DMS79 treated with DMSO at 0.1 percent for 48 hours (cell line): ENCODE measurements at regions not wholly inside any gene's neighbourhood (a gene's known extent, or its start where the extent isn't known, plus 50 kb on each side); places are given as distances from the start of the nearest gene placed in this dataset.

Experiments
- DNase-seq: peaks from one replicate; lab custom pipeline; 2025; lab: John Stamatoyannopoulos, UW

GRCh38 chr12:126385785-126386184 is 1320.5 kb downstream of the AACS start:
- DNase-seq, result no peak

- DNase-seq, result no peak
These were observed 1324.1 kb downstream of the AACS start for GRCh38 chr12:126389220-126389841.

GRCh38 chr12:126389961-126390360 is 1324.7 kb downstream of the AACS start:
- no peak for DNase-seq

GRCh38 chr12:126390969-126391566 is 1325.8 kb downstream of the AACS start:
- DNase-seq, result no peak

- no peak for DNase-seq
These were observed 1331.3 kb downstream of the AACS start for GRCh38 chr12:126396536-126396935.

- DNase-seq, result no peak
These were observed 1331.9 kb downstream of the AACS start for GRCh38 chr12:126397071-126397581.

- no peak for DNase-seq
These were observed 1332.4 kb downstream of the AACS start for GRCh38 chr12:126397660-126398059.

GRCh38 chr12:126400831-126401230 is 1335.6 kb downstream of the AACS start:
- DNase-seq, result no peak

GRCh38 chr12:126404293-126404881 is 1339.2 kb downstream of the AACS start:
- DNase-seq, result no peak

- no peak for DNase-seq
These were observed 1353.2 kb downstream of the AACS start for GRCh38 chr12:126418400-126418799.

- DNase-seq, result no peak
These were observed 1353.9 kb downstream of the AACS start for GRCh38 chr12:126419131-126419530.

GRCh38 chr12:126424696-126425095 is 1359.5 kb downstream of the AACS start:
- no peak for DNase-seq

GRCh38 chr12:126425264-126425663 is 1360.0 kb downstream of the AACS start:
- no peak for DNase-seq

GRCh38 chr12:126428769-126429168 is 1363.5 kb downstream of the AACS start:
- no peak for DNase-seq

- no peak for DNase-seq
These were observed 1365.7 kb downstream of the AACS start for GRCh38 chr12:126430921-126431320.

- DNase-seq, result no peak
These were observed 1366.5 kb downstream of the AACS start for GRCh38 chr12:126431767-126432166.

GRCh38 chr12:126432780-126433179 is 1367.5 kb downstream of the AACS start:
- DNase-seq, result no peak

- no peak for DNase-seq
These were observed 1369.3 kb downstream of the AACS start for GRCh38 chr12:126434412-126434985.

- no peak for DNase-seq
These were observed 1370.8 kb downstream of the AACS start for GRCh38 chr12:126436041-126436440.

- DNase-seq, result no peak
These were observed 1372.7 kb downstream of the AACS start for GRCh38 chr12:126437934-126438333.

GRCh38 chr12:126443977-126444376 is 1378.7 kb downstream of the AACS start:
- no peak for DNase-seq

- no peak for DNase-seq
These were observed 1382.1 kb downstream of the AACS start for GRCh38 chr12:126447346-126447745.

GRCh38 chr12:126451809-126452208 is 1386.6 kb downstream of the AACS start:
- DNase-seq, result no peak
